PC-3 (cell line): ENCODE measurements at regions not wholly inside any gene's neighbourhood (a gene's known extent, or its start where the extent isn't known, plus 50 kb on each side); places are given as distances from the start of the nearest gene placed in this dataset.

Experiments
- CTCF ChIP-seq: fragments of 300-600 bp; sonication (generic); conservative IDR thresholded peaks from 2 replicates; pipeline ENCODE4 v1.5.1; 2017; ENCODE audit warnings: antibody characterized with exemption, low read depth, mild to moderate bottlenecking, low read length
- EZH2 ChIP-seq: fragments of 300-600 bp; sonication (generic); IDR thresholded peaks from one replicate; pipeline ENCODE4 v1.6.1; 2017; ENCODE audit warnings: antibody characterized with exemption, mild to moderate bottlenecking, low read length; ENCODE audit not compliant: unreplicated experiment
- EZH2phosphoT487 ChIP-seq: fragments of 300-600 bp; sonication (generic); IDR thresholded peaks from 2 replicates; pipeline ENCODE4 v1.6.1; 2018; ENCODE audit warnings: mild to moderate bottlenecking, antibody characterized with exemption, low read length, borderline replicate concordance

GRCh38 chr6:97701801-97702200 is 418.8 kb upstream of the MMS22L start:
- TF ChIP-seq CTCF = no peak
- no peak for TF ChIP-seq EZH2phosphoT487
- no peak for TF ChIP-seq EZH2
